ENCODE measurements at regions not wholly inside any gene's neighbourhood (a gene's known extent, or its start where the extent isn't known, plus 50 kb on each side); places are given as distances from the start of the nearest gene placed in this dataset.

GRCh38 chr4:37757121-37757520 is 69.4 kb upstream of the PGM2 start:
- DNase-seq, result no peak
- WGBS, 5 donors, result 72 to 77% (median 74%) methylated on average over 5 of the region's 5 CpGs
- H3K27ac ChIP-seq, result peak overlapping the region in 2 of 5 donors; percentile 21 to 60
- TF ChIP-seq POLR2AphosphoS5 (IDR thresholded peaks at IDR 0.05) (no peak), POLR2A (IDR thresholded peaks at IDR 0.05) (no peak), CTCF (IDR thresholded peaks at IDR 0.05) (no peak)
- no peaks in the 10 kb centered on the region for H3K27me3 ChIP-seq
- H3K9me3 ChIP-seq, result no peaks in the 10 kb centered on the region
- no peaks in the 10 kb centered on the region for H3K36me3 ChIP-seq
- intact Hi-C loops (cut with DNase I; ENCODE audit: low total_unique reads), result no loop called here
- H3K4me3 ChIP-seq, result no peak overlapping the region
- H3K4me1 ChIP-seq, result peaks cover 0 to 35% (median 20%) of the 10 kb centered on the region in 4 donors

DNA sequence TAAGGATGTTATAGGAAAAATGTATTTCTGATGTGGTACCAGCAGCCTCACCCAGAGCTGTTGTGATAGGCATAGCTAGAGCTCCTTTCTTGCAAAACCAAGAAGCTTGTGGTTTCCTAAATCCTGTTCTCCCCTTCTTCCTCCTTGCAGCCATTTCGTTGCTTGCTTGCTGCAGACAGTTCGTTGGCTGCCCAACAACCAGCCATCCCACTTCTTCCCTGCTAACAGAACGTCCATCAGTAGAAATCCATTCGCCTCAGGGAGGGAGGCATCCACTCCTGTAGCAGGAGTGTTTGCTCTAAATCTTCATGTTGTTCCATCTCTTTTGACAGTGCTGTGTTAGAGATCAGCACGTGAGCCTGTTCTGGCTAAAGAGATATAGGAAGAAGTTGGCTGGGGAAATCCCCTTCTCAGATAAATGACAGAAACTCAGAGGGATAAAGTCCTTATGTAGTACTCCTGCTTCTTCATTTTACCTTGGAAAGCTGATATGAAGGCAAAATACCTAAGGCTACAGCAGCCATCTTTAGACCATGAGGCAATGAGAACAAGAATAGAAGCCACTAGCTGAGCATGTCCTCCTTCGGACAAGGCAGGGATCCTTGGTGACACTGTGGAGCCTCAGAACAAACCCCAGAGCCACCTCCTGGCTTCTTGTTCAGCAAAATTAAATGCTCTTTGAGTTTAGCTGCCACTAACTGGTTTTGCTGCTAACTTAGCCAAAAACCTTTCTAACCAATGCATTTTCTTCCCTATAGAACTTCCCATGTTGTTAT is 68.4 kb upstream of the RELL1 start:
- WGBS, 5 donors, result 52 to 73% (median 60%) methylated on average over 6 of the region's 6 CpGs

DNA sequence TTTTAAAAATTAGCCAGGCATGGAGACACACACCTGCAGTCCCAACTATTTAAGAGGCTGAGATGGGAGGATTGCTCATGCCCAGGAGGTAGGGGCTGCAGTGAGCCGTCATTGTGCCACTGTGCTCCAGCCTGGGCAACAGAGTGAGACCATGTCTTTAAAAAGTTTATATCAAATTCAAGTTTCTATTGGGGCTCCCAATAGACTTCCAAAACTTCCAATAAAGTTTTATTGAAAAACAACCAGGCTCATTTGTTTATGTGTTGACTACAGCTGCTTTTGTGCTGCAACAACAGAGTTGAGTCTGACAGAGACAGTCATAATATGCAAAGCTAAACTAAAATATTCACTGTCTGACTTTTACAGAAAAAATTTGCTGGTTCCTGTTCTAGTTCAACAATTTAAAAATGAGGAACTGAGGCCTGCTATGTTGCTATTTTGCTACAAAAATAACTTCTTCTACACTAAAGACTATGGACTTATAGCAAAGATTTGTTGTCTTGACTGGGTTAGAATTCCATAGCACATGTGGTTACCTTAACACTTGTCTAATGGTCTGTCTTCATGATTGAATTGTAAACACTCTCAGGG is 63.3 kb upstream of the RELL1 start:
- Histone ChIP-seq H3K4me3 (no peak overlapping the region), H3K9me3 (no peaks in the 10 kb centered on the region), H3K27ac (no peak overlapping the region), H3K27me3 (no peaks in the 10 kb centered on the region), H3K4me1 (no peaks in the 10 kb centered on the region), H3K36me3 (no peaks in the 10 kb centered on the region)
- intact Hi-C loops (cut with DNase I; ENCODE audit: low total_unique reads), result no loop called here
- TF ChIP-seq POLR2AphosphoS5 (IDR thresholded peaks at IDR 0.05) (no peak), CTCF (IDR thresholded peaks at IDR 0.05) (no peak), POLR2A (IDR thresholded peaks at IDR 0.05) (no peak), EP300 (IDR thresholded peaks at IDR 0.05) (no peak)
- WGBS, 5 donors, result 80 to 100% (median 100%) methylated on average over 1 of the region's 1 CpG
- DNase-seq, result no peak

More for the DNA sequence above, 68.4 kb upstream of the RELL1 start:
- no peak for DNase-seq
- H3K9me3 ChIP-seq, result no peaks in the 10 kb centered on the region
- peaks cover 0 to 24% (median 15%) of the 10 kb centered on the region in 4 donors for H3K4me1 ChIP-seq
- no peaks in the 10 kb centered on the region for H3K36me3 ChIP-seq
- intact Hi-C loops (cut with DNase I; ENCODE audit: low total_unique reads), result no loop called here
- peak overlapping the region in 2 of 5 donors; percentile 2 to 20 for H3K27ac ChIP-seq
- TF ChIP-seq EP300 (IDR thresholded peaks at IDR 0.05) (no peak), POLR2A (IDR thresholded peaks at IDR 0.05) (no peak), POLR2AphosphoS5 (IDR thresholded peaks at IDR 0.05) (no peak), CTCF (IDR thresholded peaks at IDR 0.05) (no peak)
- H3K4me3 ChIP-seq, result no peak overlapping the region
- no peaks in the 10 kb centered on the region for H3K27me3 ChIP-seq

DNA sequence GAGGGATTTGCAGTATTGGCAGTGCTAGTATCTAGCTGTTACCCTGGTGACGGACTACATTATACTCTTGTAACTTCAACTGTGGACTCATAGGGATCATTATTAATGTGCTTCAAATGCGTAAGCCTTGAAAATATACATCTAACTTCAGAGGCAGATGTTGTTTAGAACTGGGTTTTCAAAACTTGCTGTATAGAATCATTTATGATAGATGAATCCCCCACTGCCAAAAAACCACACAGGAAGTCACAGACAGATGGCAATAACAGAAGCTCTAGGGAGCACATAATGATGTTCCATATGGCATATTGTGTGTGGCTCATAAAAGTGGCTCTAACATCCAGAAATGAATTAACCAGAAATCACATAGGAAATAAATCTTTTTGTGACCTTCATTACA is 62.3 kb upstream of the RELL1 start:
- intact Hi-C loops (cut with DNase I; ENCODE audit: low total_unique reads), result no loop called here
- H3K4me3 ChIP-seq, result no peak overlapping the region
- TF ChIP-seq CTCF (IDR thresholded peaks at IDR 0.05) (no peak), POLR2AphosphoS5 (IDR thresholded peaks at IDR 0.05) (no peak)
- no peaks in the 10 kb centered on the region for H3K4me1 ChIP-seq
- 33 to 78% (median 67%) methylated on average over 2 of the region's 2 CpGs for WGBS, 5 donors
- H3K9me3 ChIP-seq, result no peaks in the 10 kb centered on the region
- no peaks in the 10 kb centered on the region for H3K36me3 ChIP-seq
- DNase-seq, result peak in 1 of 2 donors; percentile 48
- H3K27me3 ChIP-seq, result no peaks in the 10 kb centered on the region
- no peak overlapping the region for H3K27ac ChIP-seq

Measured in stomach (tissue), 8 donors.